Upper lobe of right lung (tissue), 1 donor: ENCODE measurements at regions not wholly inside any gene's neighbourhood (a gene's known extent, or its start where the extent isn't known, plus 50 kb on each side); places are given as distances from the start of the nearest gene placed in this dataset.

ENCODE experiments used
- ATAC-seq: fragments of 200-7000 bp; cut with Tn5 transposase; one replicate; pipeline ENCODE4 v1.9.1; 2020; ENCODE audit warnings: mild to moderate bottlenecking, moderate library complexity
- DNase-seq: peaks from one replicate; pipeline ENCODE4 v3.0.0-alpha.2; 2020
- H3K27ac ChIP-seq: fragments of 200-600 bp; one replicate; pipeline ENCODE4 v1.8.0; 2022
- H3K27me3 ChIP-seq: fragments of 200-600 bp; one replicate; pipeline ENCODE4 v1.8.0; 2022; ENCODE audit warnings: mild to moderate bottlenecking
- H3K36me3 ChIP-seq: fragments of 200-600 bp; one replicate; pipeline ENCODE4 v1.8.0; 2022
- H3K4me1 ChIP-seq: fragments of 200-600 bp; one replicate; pipeline ENCODE4 v1.8.0; 2022
- H3K4me3 ChIP-seq: fragments of 200-600 bp; one replicate; pipeline ENCODE4 v1.8.0; 2022; ENCODE audit warnings: mild to moderate bottlenecking
- H3K9me3 ChIP-seq: fragments of 200-600 bp; one replicate; pipeline ENCODE4 v1.8.0; 2022
- intact Hi-C: fragments of 100-400 bp; cut with DNase I; formaldehyde crosslinking; loops from one replicate; pipeline ENCODE4 v1.11.0; 2022
- TF ChIP-seq, protein P1 (sequence below): fragments of 200-600 bp; IDR thresholded peaks from one replicate; pipeline ENCODE4 v1.8.0; 2022; ENCODE audit warnings: antibody characterized with exemption
- donor health status: DM: no; HTN: yes; CAD: no; lungs with severe emphysema.

DNA sequence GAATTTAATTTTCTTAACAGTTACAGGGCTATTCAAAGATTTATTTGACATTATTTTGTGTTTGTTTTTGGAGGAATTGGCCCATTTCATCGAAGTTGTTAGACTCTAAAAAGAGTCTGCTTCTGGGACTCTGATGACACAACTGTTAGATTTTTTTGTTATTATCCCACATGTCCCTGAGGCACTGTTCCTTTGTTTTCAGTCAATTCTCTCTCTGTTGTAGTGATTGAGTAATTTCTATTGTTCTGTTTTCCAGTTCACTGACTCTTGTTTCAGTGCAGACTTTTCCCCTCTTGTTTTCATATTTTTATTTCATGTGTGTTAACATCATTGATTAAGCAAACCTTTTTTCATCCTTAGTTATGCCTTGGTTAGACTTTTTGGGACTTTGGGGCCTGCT is 325.0 kb downstream of the ZNF326 start:
- H3K27ac ChIP-seq: no peak overlapping the region
- H3K4me1 ChIP-seq: no peaks in the 10 kb centered on the region
- TF ChIP-seq, protein P1, sequence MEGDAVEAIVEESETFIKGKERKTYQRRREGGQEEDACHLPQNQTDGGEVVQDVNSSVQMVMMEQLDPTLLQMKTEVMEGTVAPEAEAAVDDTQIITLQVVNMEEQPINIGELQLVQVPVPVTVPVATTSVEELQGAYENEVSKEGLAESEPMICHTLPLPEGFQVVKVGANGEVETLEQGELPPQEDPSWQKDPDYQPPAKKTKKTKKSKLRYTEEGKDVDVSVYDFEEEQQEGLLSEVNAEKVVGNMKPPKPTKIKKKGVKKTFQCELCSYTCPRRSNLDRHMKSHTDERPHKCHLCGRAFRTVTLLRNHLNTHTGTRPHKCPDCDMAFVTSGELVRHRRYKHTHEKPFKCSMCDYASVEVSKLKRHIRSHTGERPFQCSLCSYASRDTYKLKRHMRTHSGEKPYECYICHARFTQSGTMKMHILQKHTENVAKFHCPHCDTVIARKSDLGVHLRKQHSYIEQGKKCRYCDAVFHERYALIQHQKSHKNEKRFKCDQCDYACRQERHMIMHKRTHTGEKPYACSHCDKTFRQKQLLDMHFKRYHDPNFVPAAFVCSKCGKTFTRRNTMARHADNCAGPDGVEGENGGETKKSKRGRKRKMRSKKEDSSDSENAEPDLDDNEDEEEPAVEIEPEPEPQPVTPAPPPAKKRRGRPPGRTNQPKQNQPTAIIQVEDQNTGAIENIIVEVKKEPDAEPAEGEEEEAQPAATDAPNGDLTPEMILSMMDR: no peak
- ATAC-seq (no peak), DNase-seq (no peak)
- intact Hi-C loops: no loop called here
- H3K9me3 ChIP-seq: no peaks in the 10 kb centered on the region
- no peaks in the 10 kb centered on the region for H3K36me3 ChIP-seq
- no peaks in the 10 kb centered on the region for H3K27me3 ChIP-seq
- H3K4me3 ChIP-seq: no peak overlapping the region

DNA sequence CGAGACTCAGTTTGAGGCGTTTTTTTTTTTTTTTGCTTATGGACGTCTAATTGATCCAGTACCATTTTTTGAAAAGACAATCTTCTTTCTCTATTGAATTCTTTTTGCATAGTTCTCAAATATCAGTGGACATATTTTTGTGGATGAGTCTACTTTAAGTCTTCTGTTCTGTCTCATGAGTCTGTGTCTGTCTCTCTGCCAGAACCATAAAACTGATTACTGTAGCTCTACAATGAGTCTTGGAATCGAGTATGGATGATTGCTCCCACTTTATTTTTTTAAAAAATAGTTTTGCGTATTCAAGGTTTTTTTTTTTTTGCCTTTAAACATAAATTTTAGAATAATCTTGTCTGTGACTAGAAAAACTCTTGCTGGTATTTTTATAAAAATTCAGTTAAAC is 323.5 kb downstream of the ZNF326 start:
- H3K27me3 ChIP-seq: no peaks in the 10 kb centered on the region
- intact Hi-C loops: no loop called here
- DNase-seq: no peak
- no peaks in the 10 kb centered on the region for H3K36me3 ChIP-seq
- no peak overlapping the region for H3K27ac ChIP-seq
- ATAC-seq: no peak
- H3K4me1 ChIP-seq: no peaks in the 10 kb centered on the region
- TF ChIP-seq, protein P1: no peak
- H3K9me3 ChIP-seq: no peaks in the 10 kb centered on the region
- H3K4me3 ChIP-seq: no peak overlapping the region

DNA sequence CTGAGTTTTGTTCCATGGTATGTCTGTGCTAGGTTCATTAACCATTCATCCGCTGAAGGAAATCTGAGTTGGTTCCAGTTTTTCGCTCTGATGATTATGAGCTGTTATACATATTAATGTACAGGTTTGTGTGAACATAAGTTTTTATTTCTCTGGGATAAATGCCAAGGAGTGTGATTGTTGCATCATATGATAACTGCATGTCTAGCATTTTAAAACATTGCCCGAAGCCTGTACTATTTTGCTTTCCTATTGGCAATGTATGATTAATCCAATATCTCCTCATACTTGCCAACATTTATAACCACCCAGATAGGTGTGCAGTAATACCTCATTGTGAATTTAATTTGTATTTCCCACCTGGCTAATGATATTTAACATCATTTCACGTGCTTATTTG is 322.7 kb downstream of the ZNF326 start:
- ATAC-seq (no peak), DNase-seq (no peak)
- Histone ChIP-seq H3K27ac (no peak overlapping the region), H3K4me1 (no peaks in the 10 kb centered on the region), H3K27me3 (no peaks in the 10 kb centered on the region), H3K4me3 (no peak overlapping the region), H3K36me3 (no peaks in the 10 kb centered on the region), H3K9me3 (no peaks in the 10 kb centered on the region)
- TF ChIP-seq, protein P1: no peak
- intact Hi-C loops: no loop called here

DNA sequence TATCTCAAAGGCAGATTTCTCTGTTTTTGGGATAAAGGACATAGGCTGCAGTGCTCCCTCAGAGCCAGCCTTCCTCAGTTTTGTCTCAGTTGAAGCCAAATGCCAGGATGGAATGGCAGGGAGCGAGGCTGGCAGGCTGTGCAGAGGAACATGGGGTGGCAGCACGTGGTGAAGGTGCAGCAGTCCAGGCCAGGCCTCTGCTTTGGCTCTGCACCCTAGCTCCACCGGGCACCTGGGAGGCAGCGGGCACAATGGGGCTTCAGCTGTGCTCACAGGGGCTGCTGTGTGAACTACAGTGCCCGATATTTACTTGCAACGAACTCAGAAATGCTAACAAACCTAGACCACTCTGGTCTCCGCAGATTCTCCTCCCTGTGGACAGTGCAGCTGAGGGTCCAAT is 319.6 kb downstream of the ZNF326 start:
- Histone ChIP-seq H3K4me3 (no peak overlapping the region), H3K9me3 (no peaks in the 10 kb centered on the region), H3K36me3 (no peaks in the 10 kb centered on the region), H3K27me3 (no peaks in the 10 kb centered on the region), H3K27ac (no peak overlapping the region), H3K4me1 (no peaks in the 10 kb centered on the region)
- TF ChIP-seq, protein P1: no peak
- DNase-seq (no peak), ATAC-seq (peak; percentile 52)
- intact Hi-C loops: no loop called here

DNA sequence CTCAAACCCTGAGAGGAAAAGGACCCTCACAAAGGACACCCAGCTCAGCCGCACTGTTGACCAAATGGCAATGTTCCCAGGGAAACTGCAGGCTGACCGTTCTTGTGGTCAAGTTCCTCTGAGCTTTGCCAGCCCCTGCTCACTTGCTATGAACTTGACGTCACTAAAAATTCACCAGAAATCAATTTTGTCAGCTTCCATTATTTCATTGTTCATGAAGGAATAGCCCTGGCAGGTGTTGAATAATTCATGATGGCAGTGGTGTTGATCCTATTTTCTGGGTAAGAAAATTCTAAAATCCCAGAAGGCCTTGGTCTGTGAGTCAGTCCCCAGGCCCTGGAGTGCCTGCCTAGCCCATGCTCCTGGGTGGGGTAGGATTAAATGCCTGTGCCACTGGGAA is 318.9 kb downstream of the ZNF326 start:
- DNase-seq: no peak
- no peaks in the 10 kb centered on the region for H3K27me3 ChIP-seq
- H3K4me1 ChIP-seq: no peaks in the 10 kb centered on the region
- no peak overlapping the region for H3K27ac ChIP-seq
- TF ChIP-seq, protein P1: no peak
- no peaks in the 10 kb centered on the region for H3K36me3 ChIP-seq
- intact Hi-C loops: no loop called here
- no peaks in the 10 kb centered on the region for H3K9me3 ChIP-seq
- ATAC-seq: peak; percentile 12
- H3K4me3 ChIP-seq: no peak overlapping the region

DNA sequence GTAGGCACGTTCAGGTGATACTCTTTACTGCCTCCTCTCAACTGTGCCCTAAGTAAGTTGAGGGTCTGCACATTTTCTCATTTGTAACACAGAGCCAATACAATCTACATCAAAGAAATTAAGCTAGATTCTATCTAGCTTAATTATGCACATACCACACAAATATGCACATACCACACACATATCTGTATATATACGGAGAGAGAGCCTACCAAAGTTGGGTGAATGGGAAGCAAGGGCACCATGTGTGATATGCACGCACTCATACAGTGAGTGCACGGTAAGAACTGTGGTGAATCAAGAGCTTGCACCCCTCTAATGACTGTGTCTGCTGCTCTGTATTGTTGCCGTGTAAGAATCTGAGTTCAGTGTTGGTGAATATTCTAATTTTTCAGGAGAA is 314.9 kb downstream of the ZNF326 start:
- intact Hi-C loops: no loop called here
- no peaks in the 10 kb centered on the region for H3K36me3 ChIP-seq
- H3K27me3 ChIP-seq: no peaks in the 10 kb centered on the region
- H3K4me3 ChIP-seq: no peak overlapping the region
- H3K27ac ChIP-seq: no peak overlapping the region
- no peak for ATAC-seq
- DNase-seq: no peak
- no peaks in the 10 kb centered on the region for H3K9me3 ChIP-seq
- TF ChIP-seq, protein P1: no peak
- H3K4me1 ChIP-seq: no peaks in the 10 kb centered on the region
